ENCODE measurements at regions not wholly inside any gene's neighbourhood (a gene's known extent, or its start where the extent isn't known, plus 50 kb on each side); places are given as distances from the start of the nearest gene placed in this dataset.

GRCh38 chr16:73743665-73744496 is 552.7 kb upstream of the PSMD7 start:
- DNase-seq (ENCODE audit: low spot score), result no peak

GRCh38 chr16:73739049-73739769 is 557.4 kb upstream of the PSMD7 start:
- DNase-seq (ENCODE audit: low spot score), result no peak

- no peak for DNase-seq (ENCODE audit: low spot score)
Measured at GRCh38 chr16:73738266-73738665, 558.3 kb upstream of the PSMD7 start.

- no peak for DNase-seq (ENCODE audit: low spot score)
Measured at GRCh38 chr16:73737637-73738036, 559.0 kb upstream of the PSMD7 start.

- no peak for DNase-seq (ENCODE audit: low spot score)
Measured at GRCh38 chr16:73735954-73736353, 560.7 kb upstream of the PSMD7 start.

- peak; percentile 82 for DNase-seq (ENCODE audit: low spot score)
Measured at GRCh38 chr16:73735018-73735417, 561.6 kb upstream of the PSMD7 start.

- DNase-seq (ENCODE audit: low spot score), result no peak
Measured at GRCh38 chr16:73732681-73733080, 563.9 kb upstream of the PSMD7 start.

- no peak for DNase-seq (ENCODE audit: low spot score)
Measured at GRCh38 chr16:73732143-73732542, 564.5 kb upstream of the PSMD7 start.

GRCh38 chr16:73730481-73731090 is 566.0 kb upstream of the PSMD7 start:
- DNase-seq (ENCODE audit: low spot score), result no peak

- no peak for DNase-seq (ENCODE audit: low spot score)
Measured at GRCh38 chr16:73725156-73725555, 571.5 kb upstream of the PSMD7 start.

GRCh38 chr16:73724503-73724902 is 572.1 kb upstream of the PSMD7 start:
- no peak for DNase-seq (ENCODE audit: low spot score)

- no peak for DNase-seq (ENCODE audit: low spot score)
Measured at GRCh38 chr16:73717266-73717974, 579.2 kb upstream of the PSMD7 start.

GRCh38 chr16:73714976-73715375 is 581.6 kb upstream of the PSMD7 start:
- DNase-seq (ENCODE audit: low spot score), result no peak

GRCh38 chr16:73713778-73714495 is 582.7 kb upstream of the PSMD7 start:
- DNase-seq (ENCODE audit: low spot score), result peak; percentile 7

- no peak for DNase-seq (ENCODE audit: low spot score)
Measured at GRCh38 chr16:73713251-73713650, 583.4 kb upstream of the PSMD7 start.

GRCh38 chr16:73711406-73712080 is 585.1 kb upstream of the PSMD7 start:
- DNase-seq (ENCODE audit: low spot score), result no peak

GRCh38 chr16:73710526-73710925 is 586.1 kb upstream of the PSMD7 start:
- no peak for DNase-seq (ENCODE audit: low spot score)

- no peak for DNase-seq (ENCODE audit: low spot score)
Measured at GRCh38 chr16:73707863-73708262, 588.8 kb upstream of the PSMD7 start.

GRCh38 chr16:73703891-73704290 is 592.7 kb upstream of the PSMD7 start:
- DNase-seq (ENCODE audit: low spot score), result no peak

GRCh38 chr16:73697336-73697735 is 599.3 kb upstream of the PSMD7 start:
- no peak for DNase-seq (ENCODE audit: low spot score)

GRCh38 chr16:73692861-73693260 is 603.8 kb upstream of the PSMD7 start:
- no peak for DNase-seq (ENCODE audit: low spot score)
